A673 (cell line): ENCODE measurements at regions not wholly inside any gene's neighbourhood (a gene's known extent, or its start where the extent isn't known, plus 50 kb on each side); places are given as distances from the start of the nearest gene placed in this dataset.

Experiments
- BruUV-seq: library from RNA; stranded (reverse); fragments of 400-500 nt; replicated peaks from 2 replicates; lab custom pipeline; 2021; lab: Mats Ljungman, UMichigan
- CTCF ChIA-PET: fragments of 300-600 bp; sonication (Branson Sonifier 250); formaldehyde crosslinking; loops from one replicate; lab custom pipeline; 2022; ENCODE audit warnings: antibody characterized with exemption; lab: Charles Lee
- POLR2A ChIA-PET: fragments of 300-600 bp; sonication (Branson Sonifier 250); formaldehyde crosslinking; loops from one replicate; lab custom pipeline; 2022; ENCODE audit warnings: antibody characterized with exemption; ENCODE audit not compliant: low non-redundant PET; lab: Charles Lee
- DNase-seq: peaks from one replicate; pipeline ENCODE4 v3.0.0-alpha.2; 2015; ENCODE audit warnings: low spot score
- H3K27ac ChIP-seq: fragments of 200-600 bp; sonication (generic); 2 replicates; pipeline ENCODE4 v1.5.1; 2016; ENCODE audit warnings: mixed run types, low read depth, mild to moderate bottlenecking, mixed read lengths, antibody characterized with exemption, low read length; ENCODE audit not compliant: poor library complexity, severe bottlenecking
- H3K27me3 ChIP-seq: fragments of 200-600 bp; sonication (generic); replicated peaks from 2 replicates; pipeline ENCODE4 v1.6.1; 2017; ENCODE audit warnings: mixed run types, low read depth, mild to moderate bottlenecking, mixed read lengths, antibody characterized with exemption, low read length; ENCODE audit not compliant: insufficient read depth, poor library complexity
- H3K36me3 ChIP-seq: fragments of 200-600 bp; sonication (generic); 2 replicates; pipeline ENCODE4 v1.6.1; 2016; ENCODE audit warnings: mixed run types, mild to moderate bottlenecking, mixed read lengths, antibody characterized with exemption, low read length; ENCODE audit not compliant: insufficient read depth, poor library complexity, severe bottlenecking
- H3K4me1 ChIP-seq: fragments of 200-600 bp; sonication (generic); 2 replicates; pipeline ENCODE4 v1.6.1; 2017; ENCODE audit warnings: mixed run types, mild to moderate bottlenecking, mixed read lengths, antibody characterized with exemption, low read length; ENCODE audit not compliant: insufficient read depth, poor library complexity, severe bottlenecking
- H3K4me3 ChIP-seq: fragments of 200-600 bp; sonication (generic); 2 replicates; pipeline ENCODE4 v1.5.1; 2016; ENCODE audit warnings: low read depth, mixed run types, mild to moderate bottlenecking, mixed read lengths, low read length; ENCODE audit not compliant: poor library complexity, severe bottlenecking
- H3K9me3 ChIP-seq: fragments of 200-600 bp; sonication (generic); 2 replicates; pipeline ENCODE4 v1.6.1; 2016; ENCODE audit warnings: mixed run types, low read depth, mild to moderate bottlenecking, mixed read lengths, antibody characterized with exemption, low read length; ENCODE audit not compliant: poor library complexity, severe bottlenecking
- CTCF ChIP-seq: fragments of 300-800, 200-600 bp; sonication (generic); conservative IDR thresholded peaks from 2 replicates; pipeline ENCODE4 v1.5.1; 2017; ENCODE audit warnings: low read depth, mild to moderate bottlenecking, antibody characterized with exemption, low read length, moderate library complexity, mixed read lengths
- EZH2 ChIP-seq: fragments of 200-600 bp; sonication (generic); IDR thresholded peaks from 2 replicates; pipeline ENCODE4 v1.6.1; 2017; ENCODE audit warnings: borderline replicate concordance, low read depth, mild to moderate bottlenecking, mixed read lengths, antibody characterized with exemption, low read length; ENCODE audit not compliant: poor library complexity, severe bottlenecking
- intact Hi-C: fragments of 100-400 bp; cut with micrococcal nuclease; formaldehyde crosslinking; loops from one replicate; pipeline ENCODE4 v1.10.0; 2022; ENCODE audit not compliant: unreplicated experiment

GRCh38 chr2:220781622-220782241, 790.4 kb downstream of the EPHA4 start:
- no TSS peak for BruUV-seq
- intact Hi-C loops: no loop called here
- TF ChIP-seq EZH2 (no peak), CTCF (no peak)
- ChIA-PET POLR2A (no interaction called here), CTCF (no interaction called here)
- Histone ChIP-seq H3K27me3 (no peaks in the 10 kb centered on the region), H3K4me3 (no peak overlapping the region), H3K27ac (no peak overlapping the region), H3K36me3 (no peaks in the 10 kb centered on the region), H3K4me1 (peaks cover 4% of the 10 kb centered on the region), H3K9me3 (no peaks in the 10 kb centered on the region)
- DNase-seq: no peak

- H3K36me3 ChIP-seq: no peaks in the 10 kb centered on the region
- H3K9me3 ChIP-seq: no peaks in the 10 kb centered on the region
- DNase-seq: no peak
- peaks cover 4% of the 10 kb centered on the region for H3K4me1 ChIP-seq
- TF ChIP-seq CTCF: no peak
- no peak for TF ChIP-seq EZH2
- intact Hi-C loops: no loop called here
- no peak overlapping the region for H3K27ac ChIP-seq
- no TSS peak for BruUV-seq
- no peak overlapping the region for H3K4me3 ChIP-seq
- POLR2A ChIA-PET: no interaction called here
- H3K27me3 ChIP-seq: no peaks in the 10 kb centered on the region
- CTCF ChIA-PET: no interaction called here
These were observed 789.4 kb downstream of the EPHA4 start for GRCh38 chr2:220782609-220783113.

- TF ChIP-seq EZH2 (no peak), CTCF (no peak)
- BruUV-seq: no TSS peak
- Histone ChIP-seq H3K4me3 (no peak overlapping the region), H3K9me3 (no peaks in the 10 kb centered on the region), H3K36me3 (no peaks in the 10 kb centered on the region), H3K27me3 (no peaks in the 10 kb centered on the region), H3K27ac (no peak overlapping the region), H3K4me1 (peaks cover 4% of the 10 kb centered on the region)
- no peak for DNase-seq
- intact Hi-C loops: no loop called here
- POLR2A ChIA-PET: no interaction called here
- CTCF ChIA-PET: no interaction called here
These were observed 788.4 kb downstream of the EPHA4 start for GRCh38 chr2:220783671-220784070.
